PFSK-1 (cell line): ENCODE measurements at regions not wholly inside any gene's neighbourhood (a gene's known extent, or its start where the extent isn't known, plus 50 kb on each side); places are given as distances from the start of the nearest gene placed in this dataset.

Experiments
- FOXP2 ChIP-seq: optimal IDR thresholded peaks from 2 replicates; pipeline ENCODE3; 2011; ENCODE audit warnings: borderline replicate concordance, control low read depth, inconsistent platforms; ENCODE audit not compliant: insufficient read depth; ENCODE audit errors: extremely low read length, extremely low read depth
- POLR2AphosphoS5 ChIP-seq: IDR thresholded peaks from 2 replicates; pipeline ENCODE4 v1.6.1; 2012; ENCODE audit warnings: low read depth, mild to moderate bottlenecking, control low read depth, low read length, moderate library complexity
- SIN3A ChIP-seq: IDR thresholded peaks from 2 replicates; pipeline ENCODE4 v1.6.1; 2012; ENCODE audit warnings: mild to moderate bottlenecking, low read length, moderate library complexity, borderline replicate concordance; ENCODE audit not compliant: insufficient read depth
- TAF1 ChIP-seq: IDR thresholded peaks from 2 replicates; pipeline ENCODE4 v1.6.1; 2012; ENCODE audit warnings: low read length, control low read depth, borderline replicate concordance; ENCODE audit not compliant: insufficient read depth
- TF ChIP-seq, protein P1 (sequence below), 2 experiments: IDR thresholded peaks; 2 replicates each; pipeline versions ENCODE4 v1.6.1 to v1.8.0; 2011 to 2012; ENCODE audit warnings: low read depth in 2 of 2, low read length in 2 of 2, control low read depth in 1 of 2, inconsistent platforms in 1 of 2, mild to moderate bottlenecking in 1 of 2, moderate library complexity in 1 of 2; ENCODE audit not compliant: insufficient read depth in 1 of 2

DNA sequence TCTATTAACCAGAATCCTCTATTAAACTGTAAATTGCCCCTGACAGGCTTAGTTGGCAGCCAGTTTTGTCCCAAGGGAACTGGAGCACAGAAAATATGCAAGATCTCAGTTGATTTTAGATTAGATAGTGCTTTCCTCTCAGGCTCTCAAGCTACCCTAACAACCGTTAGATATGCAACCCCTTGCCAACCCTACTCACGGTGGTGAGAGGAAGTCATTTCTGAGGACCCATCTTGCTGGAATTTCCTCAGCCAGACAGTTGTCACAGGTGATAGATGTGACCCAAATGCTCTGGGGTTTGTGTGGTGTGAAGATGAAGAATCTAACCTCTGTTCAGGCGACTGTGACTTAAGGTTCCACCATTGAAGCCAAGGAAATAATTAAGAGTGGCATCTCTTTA lies 447.1 kb downstream of the MID1IP1 start:
- no peak for TF ChIP-seq POLR2AphosphoS5
- TF ChIP-seq, protein P1, sequence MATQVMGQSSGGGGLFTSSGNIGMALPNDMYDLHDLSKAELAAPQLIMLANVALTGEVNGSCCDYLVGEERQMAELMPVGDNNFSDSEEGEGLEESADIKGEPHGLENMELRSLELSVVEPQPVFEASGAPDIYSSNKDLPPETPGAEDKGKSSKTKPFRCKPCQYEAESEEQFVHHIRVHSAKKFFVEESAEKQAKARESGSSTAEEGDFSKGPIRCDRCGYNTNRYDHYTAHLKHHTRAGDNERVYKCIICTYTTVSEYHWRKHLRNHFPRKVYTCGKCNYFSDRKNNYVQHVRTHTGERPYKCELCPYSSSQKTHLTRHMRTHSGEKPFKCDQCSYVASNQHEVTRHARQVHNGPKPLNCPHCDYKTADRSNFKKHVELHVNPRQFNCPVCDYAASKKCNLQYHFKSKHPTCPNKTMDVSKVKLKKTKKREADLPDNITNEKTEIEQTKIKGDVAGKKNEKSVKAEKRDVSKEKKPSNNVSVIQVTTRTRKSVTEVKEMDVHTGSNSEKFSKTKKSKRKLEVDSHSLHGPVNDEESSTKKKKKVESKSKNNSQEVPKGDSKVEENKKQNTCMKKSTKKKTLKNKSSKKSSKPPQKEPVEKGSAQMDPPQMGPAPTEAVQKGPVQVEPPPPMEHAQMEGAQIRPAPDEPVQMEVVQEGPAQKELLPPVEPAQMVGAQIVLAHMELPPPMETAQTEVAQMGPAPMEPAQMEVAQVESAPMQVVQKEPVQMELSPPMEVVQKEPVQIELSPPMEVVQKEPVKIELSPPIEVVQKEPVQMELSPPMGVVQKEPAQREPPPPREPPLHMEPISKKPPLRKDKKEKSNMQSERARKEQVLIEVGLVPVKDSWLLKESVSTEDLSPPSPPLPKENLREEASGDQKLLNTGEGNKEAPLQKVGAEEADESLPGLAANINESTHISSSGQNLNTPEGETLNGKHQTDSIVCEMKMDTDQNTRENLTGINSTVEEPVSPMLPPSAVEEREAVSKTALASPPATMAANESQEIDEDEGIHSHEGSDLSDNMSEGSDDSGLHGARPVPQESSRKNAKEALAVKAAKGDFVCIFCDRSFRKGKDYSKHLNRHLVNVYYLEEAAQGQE (IDR thresholded peaks at IDR 0.05; ENCODE audit: insufficient read depth in 1 of 2, low read depth in 2 of 2, low read length in 2 of 2): no peak
- no peak for TF ChIP-seq SIN3A
- TF ChIP-seq TAF1: no peak
- TF ChIP-seq FOXP2: no peak

- TF ChIP-seq POLR2AphosphoS5 (no peak), SIN3A (no peak), FOXP2 (no peak), TAF1 (no peak)
- TF ChIP-seq, protein P1 (IDR thresholded peaks at IDR 0.05; ENCODE audit: insufficient read depth in 1 of 2, low read depth in 2 of 2, low read length in 2 of 2): no peak
Observed at GRCh38 chrX:39249999-39250398, 448.7 kb downstream of the MID1IP1 start.

GRCh38 chrX:39251995-39252394 lies 450.7 kb downstream of the MID1IP1 start:
- TF ChIP-seq SIN3A: no peak
- no peak for TF ChIP-seq FOXP2
- no peak for TF ChIP-seq TAF1
- TF ChIP-seq POLR2AphosphoS5: no peak
- TF ChIP-seq, protein P1 (IDR thresholded peaks at IDR 0.05; ENCODE audit: insufficient read depth in 1 of 2, low read depth in 2 of 2, low read length in 2 of 2): no peak

DNA sequence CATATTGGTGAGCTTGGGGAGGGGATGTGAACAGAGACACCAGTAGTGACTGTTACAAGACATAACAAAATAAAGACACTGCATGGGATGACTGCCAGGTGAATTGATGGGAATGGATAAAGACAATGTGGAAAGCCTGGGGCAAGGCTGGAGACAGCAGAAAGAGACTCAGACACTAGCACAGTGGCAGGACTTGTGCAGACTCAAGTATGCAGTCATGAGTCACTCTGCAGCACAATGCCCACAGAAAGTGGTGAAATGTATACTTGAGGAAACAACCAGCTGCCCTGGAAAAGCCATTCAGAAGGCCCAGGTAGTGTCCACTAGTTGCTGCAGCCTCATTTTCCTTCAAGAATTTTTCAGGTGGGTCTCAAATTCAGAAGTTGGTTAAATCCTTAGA lies 452.3 kb downstream of the MID1IP1 start:
- TF ChIP-seq, protein P1 (IDR thresholded peaks at IDR 0.05; ENCODE audit: insufficient read depth in 1 of 2, low read depth in 2 of 2, low read length in 2 of 2): no peak

GRCh38 chrX:39258331-39258730 lies 457.1 kb downstream of the MID1IP1 start:
- TF ChIP-seq POLR2AphosphoS5: no peak
- TF ChIP-seq TAF1: no peak
- TF ChIP-seq, protein P1 (IDR thresholded peaks at IDR 0.05; ENCODE audit: insufficient read depth in 1 of 2, low read depth in 2 of 2, low read length in 2 of 2): no peak
- TF ChIP-seq SIN3A: no peak
